ENCODE measurements at regions not wholly inside any gene's neighbourhood (a gene's known extent, or its start where the extent isn't known, plus 50 kb on each side); places are given as distances from the start of the nearest gene placed in this dataset.

DNA sequence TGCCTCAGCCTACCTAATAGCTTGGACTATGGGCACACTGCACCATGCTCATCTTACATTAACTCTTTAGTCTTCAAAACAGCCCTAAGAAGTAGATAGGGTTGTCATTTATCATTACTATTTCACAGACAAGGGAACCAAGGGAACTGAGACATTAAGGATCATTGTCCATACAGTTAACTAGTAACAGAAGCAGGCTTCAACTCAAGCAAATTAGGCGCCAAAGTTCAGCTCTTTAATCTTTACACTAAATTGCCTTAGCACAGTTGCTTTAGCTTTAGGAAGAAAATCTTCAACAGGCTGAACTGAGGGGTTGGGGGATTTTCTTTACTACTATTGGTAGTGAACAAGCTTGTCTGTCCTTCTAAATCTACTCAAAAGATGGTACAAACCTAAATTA lies 68.8 kb upstream of the CAND1 start:
- intact Hi-C loops (cut with micrococcal nuclease; ENCODE audit: unreplicated experiment): no loop called here
- CTCF ChIA-PET (ENCODE audit: unreplicated experiment): no interaction called here

DNA sequence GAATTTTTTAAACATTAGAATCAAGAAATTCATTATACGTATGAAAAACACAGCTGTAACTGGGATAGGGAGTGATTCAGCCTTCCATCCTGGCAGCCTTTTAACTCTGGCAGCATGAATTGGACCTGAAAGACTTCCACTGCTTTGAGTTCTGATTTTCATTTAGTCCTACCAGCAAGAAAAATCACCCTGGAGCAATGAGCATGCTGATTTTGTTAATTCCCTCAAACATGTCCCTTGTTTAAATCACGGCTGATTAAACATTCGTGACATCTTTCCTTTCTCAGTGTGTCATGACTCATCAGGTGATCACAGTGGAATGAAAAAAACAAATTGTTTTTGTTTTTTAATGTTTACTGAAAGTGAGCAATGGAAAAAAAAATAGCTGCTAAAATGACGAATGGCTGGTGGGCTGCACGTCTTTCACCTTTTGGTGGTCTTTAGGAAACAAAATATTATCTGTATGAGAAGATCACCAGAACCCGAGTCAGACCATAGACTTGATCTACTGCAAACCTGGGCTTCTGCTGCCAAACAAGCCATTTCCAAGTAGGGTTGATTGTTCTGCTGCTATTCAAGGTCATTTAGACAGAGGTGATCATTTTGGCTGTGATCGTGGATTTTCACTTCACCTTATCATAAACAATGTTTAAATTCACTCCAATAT lies 67.0 kb upstream of the CAND1 start:
- no peaks in the 10 kb centered on the region for H3K9me2 ChIP-seq (ENCODE audit: insufficient read depth, low read length)
- H3K4me3 ChIP-seq (ENCODE audit: low read depth, low read length, poor library complexity, severe bottlenecking): no peak overlapping the region
- no peak overlapping the region for H3K27ac ChIP-seq (ENCODE audit: low read depth, low read length, poor library complexity, severe bottlenecking)
- no peak overlapping the region for H3K4me2 ChIP-seq (ENCODE audit: low read length)
- TF ChIP-seq, protein P1, sequence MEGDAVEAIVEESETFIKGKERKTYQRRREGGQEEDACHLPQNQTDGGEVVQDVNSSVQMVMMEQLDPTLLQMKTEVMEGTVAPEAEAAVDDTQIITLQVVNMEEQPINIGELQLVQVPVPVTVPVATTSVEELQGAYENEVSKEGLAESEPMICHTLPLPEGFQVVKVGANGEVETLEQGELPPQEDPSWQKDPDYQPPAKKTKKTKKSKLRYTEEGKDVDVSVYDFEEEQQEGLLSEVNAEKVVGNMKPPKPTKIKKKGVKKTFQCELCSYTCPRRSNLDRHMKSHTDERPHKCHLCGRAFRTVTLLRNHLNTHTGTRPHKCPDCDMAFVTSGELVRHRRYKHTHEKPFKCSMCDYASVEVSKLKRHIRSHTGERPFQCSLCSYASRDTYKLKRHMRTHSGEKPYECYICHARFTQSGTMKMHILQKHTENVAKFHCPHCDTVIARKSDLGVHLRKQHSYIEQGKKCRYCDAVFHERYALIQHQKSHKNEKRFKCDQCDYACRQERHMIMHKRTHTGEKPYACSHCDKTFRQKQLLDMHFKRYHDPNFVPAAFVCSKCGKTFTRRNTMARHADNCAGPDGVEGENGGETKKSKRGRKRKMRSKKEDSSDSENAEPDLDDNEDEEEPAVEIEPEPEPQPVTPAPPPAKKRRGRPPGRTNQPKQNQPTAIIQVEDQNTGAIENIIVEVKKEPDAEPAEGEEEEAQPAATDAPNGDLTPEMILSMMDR (conservative IDR thresholded peaks at IDR 0.05; ENCODE audit: low read length): no peak
- TF ChIP-seq EZH2phosphoT487 (IDR thresholded peaks at IDR 0.05; ENCODE audit: borderline replicate concordance, low read depth, low read length): no peak
- H3K36me3 ChIP-seq (ENCODE audit: insufficient read depth, low read length): no peaks in the 10 kb centered on the region
- POLR2A ChIA-PET: interaction anchor here (0.5 to 0.6 kb wide), 2 partner anchors 24 to 544 kb away, joined by 3 to 7 read pairs; no protein-coding TSS in a partner anchor
- intact Hi-C loops (cut with micrococcal nuclease; ENCODE audit: unreplicated experiment): no loop called here
- H3K79me2 ChIP-seq (ENCODE audit: insufficient read depth, low read depth, low read length): no peaks in the 10 kb centered on the region
- H4K20me1 ChIP-seq (ENCODE audit: insufficient read depth, low read length): no peaks in the 10 kb centered on the region
- CTCF ChIA-PET (ENCODE audit: unreplicated experiment): no interaction called here
- H3K4me1 ChIP-seq (ENCODE audit: insufficient read depth, low read length, poor library complexity, severe bottlenecking): no peaks in the 10 kb centered on the region
- DNase-seq (ENCODE audit: low spot score): no peak
- no TSS peak for BruUV-seq (replicated peaks)
- H2AFZ ChIP-seq (ENCODE audit: low read length): no peak overlapping the region
- H3K9me3 ChIP-seq (ENCODE audit: low read length): no peaks in the 10 kb centered on the region

More for the DNA sequence above, 68.8 kb upstream of the CAND1 start:
- H3K9me2 ChIP-seq (ENCODE audit: insufficient read depth, low read length): no peaks in the 10 kb centered on the region
- H3K9me3 ChIP-seq (ENCODE audit: low read length): no peaks in the 10 kb centered on the region
- no peak overlapping the region for H3K27ac ChIP-seq (ENCODE audit: low read depth, low read length, poor library complexity, severe bottlenecking)
- H3K4me1 ChIP-seq (ENCODE audit: insufficient read depth, low read length, poor library complexity, severe bottlenecking): no peaks in the 10 kb centered on the region
- TF ChIP-seq, protein P1 (conservative IDR thresholded peaks at IDR 0.05; ENCODE audit: low read length): no peak
- TF ChIP-seq EZH2phosphoT487 (IDR thresholded peaks at IDR 0.05; ENCODE audit: borderline replicate concordance, low read depth, low read length): no peak
- POLR2A ChIA-PET: no interaction called here
- DNase-seq (ENCODE audit: low spot score): no peak
- H4K20me1 ChIP-seq (ENCODE audit: insufficient read depth, low read length): no peaks in the 10 kb centered on the region
- H3K79me2 ChIP-seq (ENCODE audit: insufficient read depth, low read depth, low read length): no peaks in the 10 kb centered on the region
- H3K4me3 ChIP-seq (ENCODE audit: low read depth, low read length, poor library complexity, severe bottlenecking): no peak overlapping the region
- H3K36me3 ChIP-seq (ENCODE audit: insufficient read depth, low read length): no peaks in the 10 kb centered on the region
- H3K4me2 ChIP-seq (ENCODE audit: low read length): no peak overlapping the region
- BruUV-seq (replicated peaks): no TSS peak
- no peak overlapping the region for H2AFZ ChIP-seq (ENCODE audit: low read length)

DNA sequence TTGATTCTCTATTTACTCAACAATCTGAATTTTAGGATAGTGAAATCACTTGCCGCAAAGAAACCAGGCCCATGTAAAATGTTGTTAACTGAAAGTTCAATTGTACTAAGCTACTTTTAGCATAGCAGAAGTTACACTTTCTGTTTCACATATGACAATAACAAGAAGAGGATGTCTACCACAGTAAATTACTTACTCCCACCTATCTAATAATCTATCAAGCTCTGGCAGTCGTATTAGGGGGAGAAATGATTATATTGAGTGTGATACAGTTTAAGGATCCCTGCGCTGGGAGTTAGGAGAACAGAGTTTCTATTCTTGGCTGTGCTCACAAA lies 66.5 kb upstream of the CAND1 start:
- Histone ChIP-seq H3K27ac (ENCODE audit: low read depth, low read length, poor library complexity, severe bottlenecking) (no peak overlapping the region), H3K9me3 (ENCODE audit: low read length) (no peaks in the 10 kb centered on the region), H3K36me3 (ENCODE audit: insufficient read depth, low read length) (no peaks in the 10 kb centered on the region), H3K79me2 (ENCODE audit: insufficient read depth, low read depth, low read length) (no peaks in the 10 kb centered on the region), H3K4me1 (ENCODE audit: insufficient read depth, low read length, poor library complexity, severe bottlenecking) (no peaks in the 10 kb centered on the region), H4K20me1 (ENCODE audit: insufficient read depth, low read length) (no peaks in the 10 kb centered on the region), H3K9me2 (ENCODE audit: insufficient read depth, low read length) (no peaks in the 10 kb centered on the region), H3K4me3 (ENCODE audit: low read depth, low read length, poor library complexity, severe bottlenecking) (no peak overlapping the region), H3K4me2 (ENCODE audit: low read length) (no peak overlapping the region), H2AFZ (ENCODE audit: low read length) (no peak overlapping the region)
- DNase-seq (ENCODE audit: low spot score): no peak
- TF ChIP-seq, protein P1 (conservative IDR thresholded peaks at IDR 0.05; ENCODE audit: low read length): no peak
- no peak for TF ChIP-seq EZH2phosphoT487 (IDR thresholded peaks at IDR 0.05; ENCODE audit: borderline replicate concordance, low read depth, low read length)
- ChIA-PET CTCF (ENCODE audit: unreplicated experiment) (no interaction called here), POLR2A (interaction anchor here (0.5 kb wide), 1 partner anchor 544 kb away, joined by 7 read pairs; no protein-coding TSS in a partner anchor)
- intact Hi-C loops (cut with micrococcal nuclease; ENCODE audit: unreplicated experiment): no loop called here
- no TSS peak for BruUV-seq (replicated peaks)
